HG03342 (cell line): ENCODE measurements at regions not wholly inside any gene's neighbourhood (a gene's known extent, or its start where the extent isn't known, plus 50 kb on each side); places are given as distances from the start of the nearest gene placed in this dataset.

Experiments used
- ATAC-seq: cut with Tn5 transposase; IDR thresholded peaks from one replicate; pipeline ENCODE4 v1.9.1; 2021; ENCODE audit warnings: mild to moderate bottlenecking, moderate library complexity; ENCODE audit not compliant: unreplicated experiment

DNA sequence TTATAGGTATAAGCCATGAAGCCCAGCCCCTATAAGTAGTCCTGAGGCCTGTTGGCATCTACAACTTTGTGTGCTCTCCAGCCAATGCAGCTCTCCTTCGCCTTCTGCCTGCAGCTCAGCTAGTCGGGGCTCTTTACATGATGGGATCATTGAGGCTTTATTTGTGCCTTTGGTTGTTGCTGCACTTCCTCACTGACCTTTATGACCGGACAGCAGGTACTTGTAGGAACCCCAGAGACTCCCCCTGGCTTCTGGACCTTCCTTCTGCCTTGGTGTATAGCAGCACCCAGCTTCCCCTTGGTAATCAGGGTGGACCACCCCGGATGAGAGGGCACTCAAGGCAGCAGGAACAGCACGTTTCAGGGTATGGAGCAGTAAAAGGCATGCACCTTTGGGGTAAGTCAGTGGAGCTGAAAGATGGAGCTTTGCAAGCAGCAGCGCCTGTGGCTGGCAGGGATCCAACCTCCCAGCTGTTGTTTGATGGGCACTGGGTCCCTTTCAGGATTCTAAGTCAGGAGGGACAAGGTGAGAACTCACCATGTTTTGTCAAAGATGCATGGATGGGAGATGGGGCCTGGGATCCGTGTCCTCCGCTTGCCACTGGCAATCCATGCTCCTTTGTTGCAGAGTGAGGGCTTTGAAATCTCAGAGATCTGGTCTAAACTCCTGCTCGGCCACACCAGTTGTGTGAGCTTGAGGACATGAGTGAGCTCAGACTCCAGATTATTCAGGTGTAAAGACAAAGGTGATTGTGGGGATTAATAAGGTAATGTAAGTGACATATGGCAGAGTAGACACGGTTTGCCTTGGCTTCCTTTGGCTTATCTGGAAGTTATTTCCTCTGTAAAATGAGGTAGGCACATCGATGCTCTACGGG is 65.1 kb upstream of the KLF13 start:
- ATAC-seq = no peak

DNA sequence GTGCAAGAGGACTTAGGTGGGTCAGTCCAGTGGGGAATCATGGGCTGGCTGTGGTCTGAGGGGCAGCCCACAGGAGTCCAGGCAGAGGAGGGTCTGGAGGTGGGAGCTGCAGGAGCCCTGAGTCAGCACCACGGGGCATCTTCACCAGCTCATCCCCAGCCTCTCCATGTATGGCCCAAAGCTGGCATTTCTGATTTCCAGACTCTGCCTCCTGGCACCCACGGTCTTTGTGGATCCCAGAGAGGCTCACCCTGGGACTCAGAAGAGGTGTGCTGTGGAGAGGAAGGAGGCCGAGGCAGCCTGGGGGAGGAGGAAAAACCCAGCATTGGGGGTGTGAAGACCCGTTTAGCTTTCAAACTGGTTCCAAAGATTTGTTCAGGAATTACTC is 64.5 kb upstream of the KLF13 start:
- ATAC-seq = no peak

DNA sequence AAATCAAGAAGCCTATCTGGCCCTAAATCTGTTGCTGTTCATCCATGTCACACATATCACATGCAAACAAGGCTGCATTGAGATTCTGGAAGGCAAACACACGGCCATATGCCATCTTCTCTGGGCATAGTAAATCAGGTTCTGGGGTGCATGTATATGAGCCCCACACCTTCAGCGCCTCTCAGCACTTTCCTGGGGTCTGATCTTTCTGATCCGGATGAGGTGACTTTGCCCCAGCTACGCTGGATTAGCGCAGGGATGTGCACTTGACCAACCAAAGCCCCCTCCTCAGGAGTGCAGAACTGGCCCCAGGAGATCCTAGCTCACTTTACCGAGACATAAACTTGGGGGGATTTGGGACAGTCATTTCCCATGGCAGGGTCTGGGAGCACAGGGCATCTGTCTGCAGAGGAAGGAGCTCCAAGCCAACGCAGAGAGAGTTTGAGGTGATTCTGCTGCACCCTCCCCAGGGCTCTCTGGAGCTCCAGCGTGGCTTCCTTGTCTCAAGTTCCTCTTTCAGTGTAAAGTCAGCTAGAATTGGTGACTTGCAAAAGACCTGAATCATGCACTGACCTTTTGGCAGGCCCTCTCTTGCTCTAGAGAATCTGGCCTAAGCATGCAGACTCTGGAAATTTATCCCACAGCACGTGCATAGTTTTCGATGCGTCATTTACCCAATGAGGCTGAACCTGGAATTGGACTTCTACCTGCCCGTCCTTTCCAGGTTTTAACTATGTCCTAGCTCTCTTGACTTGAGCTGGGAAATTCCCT is 63.5 kb upstream of the KLF13 start:
- ATAC-seq = no peak

DNA sequence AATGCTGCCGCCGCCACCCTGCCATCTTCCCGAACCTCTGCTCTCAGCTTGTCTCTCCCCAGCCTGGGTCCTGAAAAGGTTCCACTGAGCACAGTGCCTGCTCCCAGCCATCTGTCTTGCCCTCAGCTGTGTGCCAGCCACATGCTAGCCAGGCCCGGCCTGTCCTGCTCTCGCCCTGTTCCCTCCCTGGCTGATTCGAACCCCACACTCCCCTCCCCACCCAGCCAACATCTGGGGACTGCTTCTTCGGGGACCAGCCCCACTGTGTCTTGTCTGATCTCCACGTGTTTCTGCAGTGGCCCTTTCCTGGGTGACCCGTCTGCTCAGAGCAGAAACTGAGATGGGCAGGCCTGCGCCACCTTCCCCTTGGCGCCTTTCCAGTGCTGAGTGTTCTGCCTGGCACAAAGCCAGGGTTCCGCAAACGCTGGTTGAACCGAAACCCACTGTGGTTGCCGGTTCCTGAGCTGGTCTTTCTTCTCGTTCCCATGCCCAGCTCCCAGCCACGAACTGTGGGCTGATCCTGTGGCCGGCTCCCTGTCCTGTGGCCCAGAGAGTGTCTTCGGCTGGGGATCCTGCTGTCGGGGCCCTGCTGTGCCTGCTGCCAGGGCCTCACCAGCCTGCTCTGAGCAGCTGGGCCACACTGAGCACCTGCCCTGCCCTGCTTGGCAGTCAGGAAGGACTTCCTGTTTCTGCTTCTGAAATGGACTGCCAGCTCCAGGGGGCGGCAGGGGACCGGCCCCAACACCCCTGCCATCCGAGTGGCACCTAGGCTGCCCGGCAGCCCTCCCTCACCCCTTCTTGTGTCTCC is 62.7 kb upstream of the KLF13 start:
- no peak for ATAC-seq

DNA sequence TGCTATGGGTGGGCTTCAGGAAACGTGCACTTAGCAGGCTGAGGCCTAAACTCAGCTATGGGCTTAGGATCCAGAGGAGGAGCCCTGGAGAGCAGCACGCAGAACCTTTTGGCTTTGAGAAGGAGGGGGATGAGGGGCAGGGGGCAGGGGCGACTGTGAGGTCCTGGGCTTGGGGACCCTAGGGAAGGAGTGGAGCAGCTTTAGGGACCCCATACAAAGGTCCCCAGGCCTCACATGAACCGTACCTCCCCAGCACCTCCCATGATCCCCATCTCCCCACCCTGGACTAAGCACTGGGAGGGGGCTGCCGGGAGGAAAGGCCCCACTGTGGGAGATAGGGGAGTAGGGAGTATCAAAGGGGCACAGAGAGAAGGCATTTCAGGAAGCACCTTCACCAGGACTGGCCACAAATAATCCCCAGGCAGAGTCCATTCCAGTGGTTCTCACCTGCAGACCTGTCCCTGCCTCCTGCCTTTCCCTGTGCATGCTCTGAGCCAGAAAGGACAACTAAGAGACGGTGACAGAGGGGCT is 62.0 kb upstream of the KLF13 start:
- no peak for ATAC-seq

DNA sequence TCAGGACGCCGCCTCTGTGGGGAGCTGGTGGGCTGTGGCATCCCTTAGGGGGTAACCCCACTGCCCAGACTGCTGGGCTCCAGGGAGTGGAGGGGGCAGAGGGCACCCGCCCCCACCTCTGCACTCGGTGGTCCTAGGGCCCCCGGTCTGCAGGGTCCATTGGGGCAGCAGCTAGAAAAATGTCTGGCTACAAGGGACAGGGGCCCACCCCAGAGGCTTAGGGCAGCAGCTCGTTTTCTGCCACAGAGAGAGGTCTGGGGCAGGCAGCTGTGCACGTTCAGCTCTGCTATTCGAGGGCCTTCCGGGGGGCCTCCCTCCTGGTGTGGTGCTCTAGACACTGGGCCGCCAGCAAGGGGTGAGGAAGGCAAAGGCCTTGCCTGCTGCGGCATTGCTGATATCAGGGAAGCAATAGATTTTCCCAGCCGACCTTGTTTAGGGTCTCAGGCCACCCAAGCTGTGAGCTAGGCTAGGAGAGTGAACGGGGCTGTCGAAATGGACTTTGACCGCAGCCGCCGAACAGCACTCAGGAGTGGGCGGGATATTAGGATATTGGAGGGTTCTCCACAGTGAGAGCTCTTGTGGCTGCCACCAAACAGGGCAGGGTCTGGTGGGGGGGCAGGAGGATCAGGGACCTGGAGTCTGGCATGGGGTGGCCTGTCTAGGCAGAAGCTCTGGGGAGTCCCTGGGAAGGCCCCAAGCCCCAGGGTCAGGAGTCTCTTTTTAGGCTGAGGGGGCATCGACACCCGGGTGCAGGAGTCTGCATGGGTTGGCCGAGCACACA is 61.4 kb upstream of the KLF13 start:
- ATAC-seq = no peak

DNA sequence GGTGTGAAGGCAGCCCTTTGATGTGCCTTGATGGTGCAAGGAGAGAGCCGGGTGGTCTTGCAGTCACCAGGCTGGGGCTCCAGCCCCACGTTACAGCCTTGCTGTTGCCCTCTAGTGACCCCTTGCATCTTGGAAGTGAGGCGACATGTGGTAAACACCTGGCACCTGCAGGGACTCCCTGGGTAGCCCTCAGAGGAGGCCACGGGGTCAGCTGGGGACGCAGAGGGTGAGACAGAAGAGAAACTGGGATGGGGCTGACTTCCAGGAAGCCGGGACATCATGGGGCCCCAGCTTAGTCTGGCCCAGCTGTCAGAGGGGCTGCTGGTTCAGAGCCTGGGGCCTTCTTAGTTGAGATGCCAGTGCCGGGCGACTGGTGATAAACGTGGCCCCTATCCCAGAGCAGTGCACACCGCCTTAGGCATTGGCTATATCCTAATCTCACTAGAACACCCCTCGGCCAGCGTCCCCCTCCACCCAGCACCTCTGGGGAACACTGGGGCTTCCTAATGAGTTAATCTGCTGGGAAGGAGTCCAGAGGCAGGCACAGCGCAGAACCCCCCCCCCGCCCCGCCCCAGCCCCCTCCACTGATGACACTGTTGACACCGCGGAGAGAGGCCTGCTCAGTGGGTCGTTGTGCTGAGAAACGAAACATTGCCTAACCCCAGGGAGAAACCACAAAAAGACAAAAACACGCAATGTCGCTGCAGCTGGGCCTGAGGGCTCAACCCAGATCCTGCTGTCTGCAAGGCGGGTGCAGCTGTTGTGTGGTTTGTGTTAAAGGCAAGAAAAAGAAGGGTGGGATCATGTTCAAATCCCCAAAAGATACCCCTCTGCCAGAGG is 60.5 kb upstream of the KLF13 start:
- ATAC-seq = peak; percentile 54

DNA sequence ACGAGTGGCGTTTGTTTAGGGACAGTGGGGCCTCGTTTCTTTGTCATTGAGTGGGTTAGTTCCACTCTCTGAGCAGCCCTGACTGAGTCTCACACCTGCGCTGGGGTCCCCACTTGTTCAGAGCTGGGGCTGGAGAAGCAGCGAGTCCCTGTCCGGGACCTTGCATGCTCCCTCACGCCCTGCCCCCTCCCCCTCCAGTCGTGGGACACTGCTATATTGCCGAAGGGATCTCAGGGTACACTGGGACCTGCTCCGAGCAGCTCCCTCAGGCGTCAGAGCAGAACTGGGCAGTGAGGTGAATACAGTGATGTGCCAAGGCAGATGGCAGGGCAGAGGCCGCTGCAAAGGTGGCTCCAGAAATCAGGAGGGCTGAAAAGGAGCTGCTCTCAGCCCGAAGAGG is 59.9 kb upstream of the KLF13 start:
- peak; percentile 15 for ATAC-seq

DNA sequence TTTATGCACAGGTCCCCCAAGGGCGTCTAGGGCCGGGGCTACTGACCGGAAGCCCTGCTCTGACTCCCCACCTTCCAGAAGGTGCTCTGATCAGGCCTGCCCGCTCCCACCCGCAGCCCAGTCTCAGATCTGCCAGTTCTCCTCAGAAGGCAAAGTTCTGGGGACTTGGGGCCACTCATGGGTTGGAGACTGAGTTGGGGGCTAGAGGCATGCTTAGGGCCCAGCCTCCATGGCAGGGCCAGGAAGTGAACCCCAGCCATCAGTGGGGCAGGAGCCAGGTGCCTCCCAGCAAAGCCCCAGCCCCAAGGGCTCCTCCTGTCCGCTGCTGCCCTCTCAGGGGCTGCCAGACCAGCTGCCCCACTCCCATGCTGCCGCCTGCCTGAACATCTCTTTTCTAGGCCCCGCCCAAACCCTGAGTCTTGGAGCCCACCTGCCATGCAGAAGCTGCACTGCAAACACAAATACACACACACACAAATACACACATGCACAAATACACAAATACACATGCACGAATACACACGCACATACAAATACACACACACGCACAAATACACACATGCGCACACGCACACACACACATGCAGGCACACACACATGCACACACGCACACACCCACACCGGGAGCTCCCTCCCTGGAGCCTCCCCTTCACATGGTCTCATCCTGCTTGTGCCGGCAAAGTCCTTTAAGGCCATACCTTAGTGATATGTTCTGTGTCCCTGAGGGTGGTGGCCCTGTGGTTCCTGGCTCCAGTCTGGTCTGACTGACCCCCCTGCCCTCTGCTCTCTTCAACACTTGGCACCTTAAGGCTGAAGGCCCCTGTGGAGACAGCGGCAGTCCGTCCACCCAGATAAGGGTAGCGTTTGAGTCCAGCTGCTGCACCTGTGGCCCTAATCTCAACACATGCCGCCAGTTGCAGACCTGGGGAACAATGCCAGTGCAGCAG is 59.2 kb upstream of the KLF13 start:
- ATAC-seq = no peak

DNA sequence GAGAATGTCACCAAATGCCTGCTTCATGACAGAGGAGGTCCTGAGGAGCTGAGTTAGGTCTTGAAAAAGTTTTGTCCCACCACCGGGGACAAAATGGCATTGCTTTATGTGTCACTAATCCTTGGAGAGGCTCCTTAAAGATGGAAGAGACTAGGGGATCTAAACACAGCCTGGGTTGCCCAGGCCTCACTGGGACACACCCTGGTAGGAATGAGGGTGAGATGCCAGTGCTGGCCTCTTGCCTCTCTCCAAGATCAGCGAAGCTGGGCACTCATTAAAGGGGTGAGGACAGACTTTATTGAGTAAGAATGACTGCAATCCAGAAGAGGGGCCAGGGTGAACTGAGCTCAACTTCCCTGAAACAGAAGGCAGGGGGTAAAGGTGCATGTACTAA is 58.5 kb upstream of the KLF13 start:
- ATAC-seq = no peak

DNA sequence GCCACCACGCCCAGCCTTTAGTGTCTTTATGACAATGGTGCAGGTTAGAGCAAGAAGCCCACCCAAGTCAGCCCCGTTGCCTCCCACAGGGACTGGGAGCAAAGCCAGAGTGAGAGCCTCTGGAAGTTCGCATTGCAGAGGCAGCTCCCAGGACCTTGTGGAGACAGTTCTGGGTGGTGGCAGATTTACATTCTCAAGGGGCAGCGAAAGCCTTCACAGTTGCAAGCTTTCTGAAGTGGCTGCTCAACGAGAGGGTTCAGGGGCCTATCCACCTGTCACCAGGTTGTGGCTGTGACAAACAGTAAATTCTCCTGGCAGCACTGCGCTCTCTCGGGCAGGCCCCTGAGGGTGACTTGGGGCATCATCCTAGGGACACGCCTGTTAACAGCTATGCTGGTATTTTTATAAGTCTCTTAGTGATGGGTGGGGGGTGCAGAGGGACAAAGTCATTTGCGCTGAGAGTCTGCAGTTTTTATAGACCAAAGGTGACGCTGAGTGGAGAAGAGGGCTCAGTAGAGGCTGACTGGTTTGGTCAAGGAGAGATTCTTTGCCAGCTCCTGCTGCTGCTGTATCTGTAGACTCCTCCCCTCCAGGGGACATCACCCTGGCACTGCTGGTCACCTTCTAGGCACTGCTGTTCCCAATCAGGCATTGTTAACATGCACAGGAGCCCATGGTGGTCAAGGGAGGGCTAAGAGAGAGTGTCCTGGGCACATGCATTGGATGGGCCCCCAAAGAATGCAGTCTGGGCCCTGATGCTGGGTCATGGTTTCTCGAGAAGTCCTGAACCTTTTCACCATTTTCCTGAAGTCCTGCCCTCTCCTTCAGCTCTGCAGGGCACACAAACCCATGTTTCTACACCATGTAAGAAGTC is 57.5 kb upstream of the KLF13 start:
- no peak for ATAC-seq

DNA sequence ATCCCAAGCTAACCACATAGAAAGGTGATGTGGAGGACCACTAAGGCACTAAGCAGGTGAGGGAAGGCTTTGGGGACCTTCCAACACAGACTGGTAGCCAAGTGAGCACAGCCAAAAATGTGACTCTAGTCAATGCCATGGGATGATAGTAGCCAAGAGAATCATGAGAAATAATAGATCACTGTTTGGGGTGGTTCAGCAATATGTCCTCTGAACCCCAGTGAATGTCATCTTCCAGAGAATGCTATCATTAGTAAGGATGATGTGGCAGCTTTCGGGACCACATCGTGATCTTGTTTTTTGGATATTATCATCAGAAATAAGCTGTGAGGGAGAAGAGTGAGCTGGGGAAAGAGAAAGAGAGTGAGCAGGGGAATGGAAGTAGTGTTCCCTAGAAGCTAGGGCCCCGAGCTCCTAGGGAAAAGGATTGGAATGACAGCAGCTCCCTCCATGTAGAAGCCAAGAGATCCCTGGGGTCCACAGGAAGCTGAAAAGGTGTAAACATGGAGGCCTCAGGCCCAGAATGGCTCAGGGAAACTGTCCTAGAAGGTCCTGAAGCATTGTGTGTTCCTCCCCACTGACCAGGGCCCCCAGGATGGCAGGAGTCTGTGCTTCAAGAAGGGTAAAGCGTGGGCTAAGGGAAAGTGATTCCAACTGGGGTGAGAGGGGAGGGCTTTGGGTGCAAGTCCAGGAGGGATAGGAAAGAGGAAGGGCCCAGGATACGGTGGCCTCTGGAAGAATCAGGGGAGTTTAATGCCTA is 56.6 kb upstream of the KLF13 start:
- ATAC-seq = no peak

DNA sequence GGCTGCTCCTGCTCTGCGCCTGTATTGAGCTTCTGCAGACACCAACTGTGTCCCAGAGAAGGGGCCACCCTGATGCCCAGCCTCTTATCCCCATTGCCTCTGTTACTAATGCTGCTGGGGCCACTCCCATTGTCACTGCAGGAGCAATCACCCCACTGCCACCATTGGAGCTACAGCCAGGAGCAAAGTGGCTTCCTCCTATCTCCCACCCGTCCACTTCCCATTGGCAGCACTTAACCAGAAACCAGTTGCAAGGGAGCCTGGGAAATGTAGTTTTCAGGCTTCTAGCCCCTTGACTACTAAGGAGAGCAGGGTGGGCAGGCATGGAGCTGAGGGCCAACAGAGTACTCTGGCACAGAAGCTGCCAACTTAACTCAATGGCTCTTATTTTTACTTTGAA is 55.9 kb upstream of the KLF13 start:
- ATAC-seq = no peak

DNA sequence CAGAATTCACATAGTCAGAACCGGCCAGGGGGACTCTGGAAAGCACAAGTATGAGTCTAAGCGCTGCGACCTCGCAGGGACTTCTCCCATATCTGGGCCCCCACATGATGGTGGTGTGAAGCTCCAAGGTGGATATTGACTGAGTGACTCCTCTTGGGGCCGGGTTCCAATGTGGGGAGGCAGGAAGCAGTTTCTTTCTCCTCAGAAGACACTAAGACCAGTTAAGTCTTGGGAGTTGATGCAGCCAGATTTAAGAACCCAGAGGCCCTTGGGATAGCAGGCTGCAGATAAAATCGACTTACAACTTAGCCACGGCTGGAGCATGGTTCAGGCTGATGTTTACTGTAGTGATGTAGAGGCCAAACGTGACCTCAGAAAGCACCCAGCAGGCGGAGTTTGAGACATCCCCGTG is 55.4 kb upstream of the KLF13 start:
- no peak for ATAC-seq

DNA sequence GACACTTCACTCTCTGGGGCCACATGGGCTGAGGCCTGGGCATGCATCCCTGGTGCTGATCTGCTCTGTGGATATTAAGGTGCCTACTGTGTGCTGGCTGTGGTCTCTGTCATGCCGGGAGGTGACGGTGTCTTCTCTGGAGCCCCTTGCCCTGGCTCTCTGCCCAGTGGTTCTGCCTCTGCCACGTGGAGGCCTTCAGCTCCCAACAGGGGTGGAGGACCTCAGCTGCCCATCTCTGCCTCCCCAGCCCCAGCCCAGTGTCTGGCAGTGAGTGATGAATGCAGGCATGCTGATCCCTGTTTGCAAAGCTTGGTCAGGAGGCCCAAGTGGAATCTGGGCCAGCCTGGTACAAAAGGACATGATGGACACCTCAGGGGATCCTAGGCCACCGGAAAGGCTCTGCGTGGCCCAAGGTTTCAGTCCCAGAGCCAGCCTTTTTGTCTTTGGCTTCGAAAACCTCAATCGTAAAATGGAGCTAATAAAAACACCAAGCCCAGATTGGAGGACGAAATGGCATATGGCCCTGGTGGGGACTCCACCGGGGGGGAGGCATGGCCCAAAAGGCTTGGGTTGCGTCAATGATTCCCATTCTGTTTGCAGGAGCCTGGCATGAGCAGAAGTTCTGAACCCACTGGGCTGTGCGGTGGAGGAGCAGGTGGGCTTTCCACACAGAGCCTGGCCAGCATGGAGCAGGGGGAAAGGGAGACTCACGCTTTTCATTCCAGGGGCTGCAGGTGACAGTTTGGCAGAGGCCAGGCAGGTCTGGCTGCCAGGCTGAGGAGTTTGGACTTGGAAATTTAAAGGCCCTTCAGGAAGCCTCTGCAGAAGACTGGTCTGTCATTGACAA is 54.7 kb upstream of the KLF13 start:
- ATAC-seq = no peak
